ENCODE measurements at regions not wholly inside any gene's neighbourhood (a gene's known extent, or its start where the extent isn't known, plus 50 kb on each side); places are given as distances from the start of the nearest gene placed in this dataset.

DNA sequence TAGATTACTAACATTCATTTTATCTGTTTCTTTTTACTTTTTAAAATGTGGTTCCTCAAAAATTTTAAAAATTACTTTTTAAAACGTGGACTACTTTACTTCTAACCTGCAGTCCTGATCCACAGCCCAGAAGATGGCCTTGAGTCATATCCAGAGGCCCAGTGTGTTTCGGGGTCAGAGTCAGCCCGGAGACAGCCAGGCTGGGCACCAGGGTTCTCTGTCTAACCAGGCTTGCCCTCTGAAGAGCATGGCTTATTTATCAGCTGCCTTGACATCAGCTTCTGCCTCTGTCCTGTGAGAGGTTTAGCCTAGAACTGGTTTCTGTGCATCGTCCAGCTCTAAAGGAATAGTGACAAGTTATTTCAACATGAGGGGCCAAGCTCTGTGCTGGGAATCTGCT lies 332.0 kb downstream of the FGF9 start:
- TF ChIP-seq, protein P1, sequence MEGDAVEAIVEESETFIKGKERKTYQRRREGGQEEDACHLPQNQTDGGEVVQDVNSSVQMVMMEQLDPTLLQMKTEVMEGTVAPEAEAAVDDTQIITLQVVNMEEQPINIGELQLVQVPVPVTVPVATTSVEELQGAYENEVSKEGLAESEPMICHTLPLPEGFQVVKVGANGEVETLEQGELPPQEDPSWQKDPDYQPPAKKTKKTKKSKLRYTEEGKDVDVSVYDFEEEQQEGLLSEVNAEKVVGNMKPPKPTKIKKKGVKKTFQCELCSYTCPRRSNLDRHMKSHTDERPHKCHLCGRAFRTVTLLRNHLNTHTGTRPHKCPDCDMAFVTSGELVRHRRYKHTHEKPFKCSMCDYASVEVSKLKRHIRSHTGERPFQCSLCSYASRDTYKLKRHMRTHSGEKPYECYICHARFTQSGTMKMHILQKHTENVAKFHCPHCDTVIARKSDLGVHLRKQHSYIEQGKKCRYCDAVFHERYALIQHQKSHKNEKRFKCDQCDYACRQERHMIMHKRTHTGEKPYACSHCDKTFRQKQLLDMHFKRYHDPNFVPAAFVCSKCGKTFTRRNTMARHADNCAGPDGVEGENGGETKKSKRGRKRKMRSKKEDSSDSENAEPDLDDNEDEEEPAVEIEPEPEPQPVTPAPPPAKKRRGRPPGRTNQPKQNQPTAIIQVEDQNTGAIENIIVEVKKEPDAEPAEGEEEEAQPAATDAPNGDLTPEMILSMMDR (IDR thresholded peaks at IDR 0.05), result no peak
- TF ChIP-seq, protein P2, sequence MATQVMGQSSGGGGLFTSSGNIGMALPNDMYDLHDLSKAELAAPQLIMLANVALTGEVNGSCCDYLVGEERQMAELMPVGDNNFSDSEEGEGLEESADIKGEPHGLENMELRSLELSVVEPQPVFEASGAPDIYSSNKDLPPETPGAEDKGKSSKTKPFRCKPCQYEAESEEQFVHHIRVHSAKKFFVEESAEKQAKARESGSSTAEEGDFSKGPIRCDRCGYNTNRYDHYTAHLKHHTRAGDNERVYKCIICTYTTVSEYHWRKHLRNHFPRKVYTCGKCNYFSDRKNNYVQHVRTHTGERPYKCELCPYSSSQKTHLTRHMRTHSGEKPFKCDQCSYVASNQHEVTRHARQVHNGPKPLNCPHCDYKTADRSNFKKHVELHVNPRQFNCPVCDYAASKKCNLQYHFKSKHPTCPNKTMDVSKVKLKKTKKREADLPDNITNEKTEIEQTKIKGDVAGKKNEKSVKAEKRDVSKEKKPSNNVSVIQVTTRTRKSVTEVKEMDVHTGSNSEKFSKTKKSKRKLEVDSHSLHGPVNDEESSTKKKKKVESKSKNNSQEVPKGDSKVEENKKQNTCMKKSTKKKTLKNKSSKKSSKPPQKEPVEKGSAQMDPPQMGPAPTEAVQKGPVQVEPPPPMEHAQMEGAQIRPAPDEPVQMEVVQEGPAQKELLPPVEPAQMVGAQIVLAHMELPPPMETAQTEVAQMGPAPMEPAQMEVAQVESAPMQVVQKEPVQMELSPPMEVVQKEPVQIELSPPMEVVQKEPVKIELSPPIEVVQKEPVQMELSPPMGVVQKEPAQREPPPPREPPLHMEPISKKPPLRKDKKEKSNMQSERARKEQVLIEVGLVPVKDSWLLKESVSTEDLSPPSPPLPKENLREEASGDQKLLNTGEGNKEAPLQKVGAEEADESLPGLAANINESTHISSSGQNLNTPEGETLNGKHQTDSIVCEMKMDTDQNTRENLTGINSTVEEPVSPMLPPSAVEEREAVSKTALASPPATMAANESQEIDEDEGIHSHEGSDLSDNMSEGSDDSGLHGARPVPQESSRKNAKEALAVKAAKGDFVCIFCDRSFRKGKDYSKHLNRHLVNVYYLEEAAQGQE (IDR thresholded peaks at IDR 0.05; ENCODE audit: low read depth, low read length), result no peak
- no peak for TF ChIP-seq FOSL2 (IDR thresholded peaks at IDR 0.05; ENCODE audit: borderline replicate concordance, low read depth)
- TF ChIP-seq RAD21 (IDR thresholded peaks at IDR 0.05; ENCODE audit: low read length), result no peak
- no peak for TF ChIP-seq POLR2AphosphoS5 (IDR thresholded peaks at IDR 0.05; ENCODE audit: low read depth, low read length)
- TF ChIP-seq TEAD4 (IDR thresholded peaks at IDR 0.05; ENCODE audit: borderline replicate concordance, insufficient read depth), result no peak

Data from SK-N-SH (cell line).